NB4 (cell line): ENCODE measurements at regions not wholly inside any gene's neighbourhood (a gene's known extent, or its start where the extent isn't known, plus 50 kb on each side); places are given as distances from the start of the nearest gene placed in this dataset.

Experiments used
- MYC ChIP-seq: IDR thresholded peaks from 2 replicates; pipeline ENCODE4 v1.6.1; 2011; ENCODE audit warnings: low read depth, low read length
- POLR2A ChIP-seq: IDR thresholded peaks from 2 replicates; pipeline ENCODE4 v1.6.1; 2011; ENCODE audit warnings: mild to moderate bottlenecking; ENCODE audit not compliant: insufficient read length; ENCODE audit errors: extremely low read depth
- TF ChIP-seq, protein P1 (sequence below): IDR thresholded peaks from one replicate; pipeline ENCODE4 v1.5.1; 2012; ENCODE audit warnings: low read depth, low read length
- TF ChIP-seq, protein P2 (sequence below): IDR thresholded peaks from 2 replicates; pipeline ENCODE4 v1.6.1; 2011; ENCODE audit warnings: low read depth, low read length

DNA sequence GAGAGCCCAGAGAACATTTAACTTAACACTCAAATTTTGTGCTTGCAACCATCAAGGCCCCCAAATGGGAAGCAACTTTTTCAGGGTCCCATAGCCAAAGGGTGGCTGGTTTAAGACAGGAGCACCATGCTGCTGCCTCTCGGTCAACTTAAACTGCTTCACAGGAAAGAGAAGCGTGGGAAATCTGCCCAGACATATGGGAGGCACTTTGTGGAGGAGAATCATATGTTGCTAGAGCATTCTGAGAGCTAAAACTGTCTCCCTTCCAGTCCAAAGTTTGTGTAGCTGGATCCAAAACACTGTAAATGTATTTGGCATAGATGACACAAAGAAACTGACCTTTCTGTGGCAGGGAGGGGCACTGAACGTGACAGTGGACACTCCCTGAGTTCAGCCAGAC lies 305.9 kb upstream of the RORA start:
- TF ChIP-seq, protein P1, sequence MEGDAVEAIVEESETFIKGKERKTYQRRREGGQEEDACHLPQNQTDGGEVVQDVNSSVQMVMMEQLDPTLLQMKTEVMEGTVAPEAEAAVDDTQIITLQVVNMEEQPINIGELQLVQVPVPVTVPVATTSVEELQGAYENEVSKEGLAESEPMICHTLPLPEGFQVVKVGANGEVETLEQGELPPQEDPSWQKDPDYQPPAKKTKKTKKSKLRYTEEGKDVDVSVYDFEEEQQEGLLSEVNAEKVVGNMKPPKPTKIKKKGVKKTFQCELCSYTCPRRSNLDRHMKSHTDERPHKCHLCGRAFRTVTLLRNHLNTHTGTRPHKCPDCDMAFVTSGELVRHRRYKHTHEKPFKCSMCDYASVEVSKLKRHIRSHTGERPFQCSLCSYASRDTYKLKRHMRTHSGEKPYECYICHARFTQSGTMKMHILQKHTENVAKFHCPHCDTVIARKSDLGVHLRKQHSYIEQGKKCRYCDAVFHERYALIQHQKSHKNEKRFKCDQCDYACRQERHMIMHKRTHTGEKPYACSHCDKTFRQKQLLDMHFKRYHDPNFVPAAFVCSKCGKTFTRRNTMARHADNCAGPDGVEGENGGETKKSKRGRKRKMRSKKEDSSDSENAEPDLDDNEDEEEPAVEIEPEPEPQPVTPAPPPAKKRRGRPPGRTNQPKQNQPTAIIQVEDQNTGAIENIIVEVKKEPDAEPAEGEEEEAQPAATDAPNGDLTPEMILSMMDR: no peak
- no peak for TF ChIP-seq POLR2A
- TF ChIP-seq, protein P2, sequence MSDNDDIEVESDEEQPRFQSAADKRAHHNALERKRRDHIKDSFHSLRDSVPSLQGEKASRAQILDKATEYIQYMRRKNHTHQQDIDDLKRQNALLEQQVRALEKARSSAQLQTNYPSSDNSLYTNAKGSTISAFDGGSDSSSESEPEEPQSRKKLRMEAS: no peak
- TF ChIP-seq MYC: no peak
